Neural progenitor cell (in vitro differentiated cells): ENCODE measurements at regions not wholly inside any gene's neighbourhood (a gene's known extent, or its start where the extent isn't known, plus 50 kb on each side); places are given as distances from the start of the nearest gene placed in this dataset.

Experiments
- DNase-seq: peaks from one replicate; pipeline ENCODE4 v3.0.0-alpha.2; 2016; ENCODE audit warnings: low spot score
- H2AFZ ChIP-seq: fragments of 200-600 bp; sonication (generic); replicated peaks from 2 replicates; pipeline ENCODE4 v1.6.1; 2016; ENCODE audit warnings: antibody characterized with exemption
- H3F3A ChIP-seq: fragments of 200-600 bp; sonication (generic); 2 replicates; pipeline ENCODE4 v1.6.1; 2016; ENCODE audit warnings: antibody characterized with exemption, low read depth
- H3K27ac ChIP-seq: fragments of 200-600 bp; sonication (generic); 2 replicates; pipeline ENCODE4 v1.5.1; 2016; ENCODE audit warnings: mild to moderate bottlenecking
- H3K27me3 ChIP-seq: fragments of 200-600 bp; sonication (generic); 2 replicates; pipeline ENCODE4 v1.6.1; 2016; ENCODE audit warnings: mild to moderate bottlenecking, moderate library complexity
- H3K36me3 ChIP-seq: fragments of 200-600 bp; sonication (generic); 2 replicates; pipeline ENCODE4 v1.5.1; 2016
- H3K4me1 ChIP-seq: fragments of 200-600 bp; sonication (generic); 2 replicates; pipeline ENCODE4 v1.6.1; 2016; ENCODE audit warnings: mixed run types
- H3K4me2 ChIP-seq: fragments of 200-600 bp; sonication (generic); 2 replicates; pipeline ENCODE4 v1.6.1; 2016
- H3K4me3 ChIP-seq: fragments of 200-600 bp; sonication (generic); 2 replicates; pipeline ENCODE4 v1.5.1; 2016
- H3K79me2 ChIP-seq: fragments of 200-600 bp; sonication (generic); 2 replicates; pipeline ENCODE4 v1.6.1; 2016; ENCODE audit warnings: low read depth
- H3K9ac ChIP-seq: fragments of 200-600 bp; sonication (generic); 2 replicates; pipeline ENCODE4 v1.6.1; 2016
- H3K9me3 ChIP-seq: fragments of 200-600 bp; sonication (generic); 2 replicates; pipeline ENCODE4 v1.5.1; 2016; ENCODE audit warnings: low read depth
- H4K20me1 ChIP-seq: fragments of 200-600 bp; sonication (generic); 2 replicates; pipeline ENCODE4 v1.6.1; 2016; ENCODE audit warnings: low read depth
- H3K27ac Mint-ChIP-seq: 3 replicates; pipeline ENCODE4 v1.8.0; 2021; ENCODE audit warnings: mixed read lengths
- H3K27me3 Mint-ChIP-seq: 2 replicates; pipeline ENCODE4 v1.8.0; 2022; ENCODE audit warnings: low read depth, mild to moderate bottlenecking, inconsistent platforms, moderate library complexity, mixed read lengths; ENCODE audit not compliant: insufficient read depth
- H3K36me3 Mint-ChIP-seq: 3 replicates; pipeline ENCODE4 v1.8.0; 2021; ENCODE audit warnings: mixed read lengths
- H3K4me1 Mint-ChIP-seq: 3 replicates; pipeline ENCODE4 v1.8.0; 2021; ENCODE audit warnings: mixed read lengths
- H3K4me3 Mint-ChIP-seq: 3 replicates; pipeline ENCODE4 v1.8.0; 2021; ENCODE audit warnings: mild to moderate bottlenecking, moderate library complexity, mixed read lengths
- H3K9me3 Mint-ChIP-seq: 3 replicates; pipeline ENCODE4 v1.8.0; 2020; ENCODE audit warnings: mixed read lengths
- CTCF ChIP-seq: fragments of 200-600 bp; sonication (generic); IDR thresholded peaks from 2 replicates; pipeline ENCODE4 v1.5.1; 2017; ENCODE audit warnings: antibody characterized with exemption, mild to moderate bottlenecking
- EZH2 ChIP-seq: fragments of 200-600 bp; sonication (generic); IDR thresholded peaks from 2 replicates; pipeline ENCODE4 v1.6.1; 2017; ENCODE audit warnings: antibody characterized with exemption, mild to moderate bottlenecking, moderate library complexity
- EZH2phosphoT487 ChIP-seq: fragments of 200-600 bp; sonication (generic); IDR thresholded peaks from 2 replicates; pipeline ENCODE4 v1.6.1; 2017; ENCODE audit warnings: antibody characterized with exemption

- peaks cover 9% of the 10 kb centered on the region for H3K9me3 Mint-ChIP-seq
- no peak for TF ChIP-seq EZH2phosphoT487
- TF ChIP-seq CTCF = no peak
- TF ChIP-seq EZH2 = no peak
- no peak overlapping the region for H3K4me3 Mint-ChIP-seq
- no peak for DNase-seq
- H3K9me3 ChIP-seq = no peaks in the 10 kb centered on the region
- H3K27ac ChIP-seq = no peak overlapping the region
- H3K9ac ChIP-seq = no peak overlapping the region
- no peak overlapping the region for H3K4me3 ChIP-seq
- no peak overlapping the region for H3K27ac Mint-ChIP-seq
- no peaks in the 10 kb centered on the region for H3F3A ChIP-seq
- no peak overlapping the region for H2AFZ ChIP-seq
- H3K27me3 Mint-ChIP-seq = no peaks in the 10 kb centered on the region
- no peak overlapping the region for H3K4me2 ChIP-seq
- H3K79me2 ChIP-seq = no peaks in the 10 kb centered on the region
- peaks cover 1% of the 10 kb centered on the region for H3K36me3 Mint-ChIP-seq
- no peaks in the 10 kb centered on the region for H4K20me1 ChIP-seq
- H3K36me3 ChIP-seq = no peaks in the 10 kb centered on the region
- no peaks in the 10 kb centered on the region for H3K4me1 ChIP-seq
- no peaks in the 10 kb centered on the region for H3K4me1 Mint-ChIP-seq
- no peaks in the 10 kb centered on the region for H3K27me3 ChIP-seq
These were observed 615.6 kb upstream of the NECTIN3 start for GRCh38 chr3:110456001-110456400.

GRCh38 chr3:110456438-110457138, 615.0 kb upstream of the NECTIN3 start:
- Histone ChIP-seq H3K4me1 (no peaks in the 10 kb centered on the region), H3K9ac (no peak overlapping the region), H3K9me3 (no peaks in the 10 kb centered on the region), H3K27ac (no peak overlapping the region), H3K36me3 (no peaks in the 10 kb centered on the region), H3F3A (no peaks in the 10 kb centered on the region), H3K27me3 (no peaks in the 10 kb centered on the region), H2AFZ (no peak overlapping the region), H3K79me2 (no peaks in the 10 kb centered on the region), H3K4me3 (no peak overlapping the region), H4K20me1 (no peaks in the 10 kb centered on the region), H3K4me2 (no peak overlapping the region)
- no peak for TF ChIP-seq EZH2
- peak; percentile 12 for TF ChIP-seq CTCF
- no peak for DNase-seq
- Mint-ChIP-seq H3K36me3 (peaks cover 1% of the 10 kb centered on the region), H3K27ac (no peak overlapping the region), H3K9me3 (peaks cover 9% of the 10 kb centered on the region), H3K4me1 (no peaks in the 10 kb centered on the region), H3K27me3 (no peaks in the 10 kb centered on the region), H3K4me3 (no peak overlapping the region)

GRCh38 chr3:110457508-110457907, 614.1 kb upstream of the NECTIN3 start:
- no peak for DNase-seq
- H3K9ac ChIP-seq = no peak overlapping the region
- H2AFZ ChIP-seq = no peak overlapping the region
- H3K27me3 ChIP-seq = no peaks in the 10 kb centered on the region
- Mint-ChIP-seq H3K4me3 (no peak overlapping the region), H3K4me1 (no peaks in the 10 kb centered on the region), H3K27ac (no peak overlapping the region), H3K9me3 (peaks cover 9% of the 10 kb centered on the region), H3K36me3 (peaks cover 1% of the 10 kb centered on the region), H3K27me3 (no peaks in the 10 kb centered on the region)
- no peaks in the 10 kb centered on the region for H3K79me2 ChIP-seq
- no peaks in the 10 kb centered on the region for H3K9me3 ChIP-seq
- no peak overlapping the region for H3K4me3 ChIP-seq
- H3F3A ChIP-seq = no peaks in the 10 kb centered on the region
- no peaks in the 10 kb centered on the region for H3K36me3 ChIP-seq
- H3K4me2 ChIP-seq = no peak overlapping the region
- no peak for TF ChIP-seq EZH2phosphoT487
- no peak for TF ChIP-seq CTCF
- TF ChIP-seq EZH2 = no peak
- H3K27ac ChIP-seq = no peak overlapping the region
- no peaks in the 10 kb centered on the region for H3K4me1 ChIP-seq
- no peaks in the 10 kb centered on the region for H4K20me1 ChIP-seq
